ENCODE measurements at regions not wholly inside any gene's neighbourhood (a gene's known extent, or its start where the extent isn't known, plus 50 kb on each side); places are given as distances from the start of the nearest gene placed in this dataset.

DNA sequence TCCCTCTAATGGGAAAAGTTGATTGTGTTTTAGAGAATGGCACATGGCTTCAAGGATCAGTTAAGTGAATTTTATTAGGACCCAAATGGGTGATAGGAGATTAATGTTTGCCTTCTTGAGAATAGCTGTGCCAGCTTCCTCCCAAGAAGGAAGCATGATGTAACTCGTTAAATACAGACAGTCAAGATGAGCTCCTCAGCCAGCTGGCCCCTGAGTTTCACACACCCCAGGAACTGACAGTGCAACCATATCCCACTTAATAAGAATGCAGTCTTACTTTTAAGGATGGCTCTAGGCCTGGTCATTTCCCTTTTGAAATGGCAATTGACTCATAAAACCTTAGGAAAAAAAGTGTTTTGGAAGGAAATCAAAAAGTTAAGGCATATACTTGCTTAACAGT is 472.8 kb upstream of the KCNMB2 start:
- TF ChIP-seq CTCF (IDR thresholded peaks at IDR 0.05; ENCODE audit: low read depth, low read length) (no peak), POLR2A (IDR thresholded peaks at IDR 0.05; ENCODE audit: extremely low read depth, insufficient read length) (no peak)
